Right ventricle myocardium superior (tissue), 1 donor: ENCODE measurements at regions not wholly inside any gene's neighbourhood (a gene's known extent, or its start where the extent isn't known, plus 50 kb on each side); places are given as distances from the start of the nearest gene placed in this dataset.
"Not testable (repeated sequence)": the region's sequence is repeated elsewhere in the genome, so short reads cannot be mapped to it uniquely, and the experiment has no call there.

ENCODE experiments used
- ATAC-seq: fragments of 200-7000 bp; cut with Tn5 transposase; one replicate; pipeline ENCODE4 v1.9.1; 2020; ENCODE audit warnings: mild to moderate bottlenecking; ENCODE audit not compliant: poor library complexity
- DNase-seq: peaks from one replicate; pipeline ENCODE4 v3.0.0-alpha.2; 2020
- intact Hi-C: fragments of 100-400 bp; cut with DNase I; formaldehyde crosslinking; loops from one replicate; pipeline ENCODE4 v1.11.2; 2022
- donor health status: DM: no; HTN: yes; CAD: no; lungs with severe emphysema.

GRCh38 chr1:73183581-73183980, 901.2 kb upstream of the NEGR1 start:
- ATAC-seq, DNase-seq, intact Hi-C loops: not testable (repeated sequence)

DNA sequence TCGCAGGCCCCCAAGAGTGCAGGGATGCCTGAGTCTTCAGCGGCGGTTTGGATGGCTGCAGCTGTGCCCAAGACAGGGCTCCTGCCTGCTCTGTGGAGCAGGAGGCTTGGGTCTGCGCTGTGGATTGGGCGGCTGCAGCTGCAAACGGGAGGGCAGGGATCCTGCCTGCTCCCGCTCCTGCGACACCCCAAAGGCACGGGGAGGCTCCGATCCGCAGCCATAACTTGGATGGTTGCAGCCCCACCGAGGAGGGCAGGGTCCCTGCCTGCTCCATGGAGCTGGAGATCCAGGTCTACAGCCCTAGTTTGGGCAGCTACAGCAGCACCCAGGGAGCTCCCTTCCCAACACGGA, 898.8 kb upstream of the NEGR1 start:
- DNase-seq: no peak
- no peak for ATAC-seq
- intact Hi-C loops: no loop called here

DNA sequence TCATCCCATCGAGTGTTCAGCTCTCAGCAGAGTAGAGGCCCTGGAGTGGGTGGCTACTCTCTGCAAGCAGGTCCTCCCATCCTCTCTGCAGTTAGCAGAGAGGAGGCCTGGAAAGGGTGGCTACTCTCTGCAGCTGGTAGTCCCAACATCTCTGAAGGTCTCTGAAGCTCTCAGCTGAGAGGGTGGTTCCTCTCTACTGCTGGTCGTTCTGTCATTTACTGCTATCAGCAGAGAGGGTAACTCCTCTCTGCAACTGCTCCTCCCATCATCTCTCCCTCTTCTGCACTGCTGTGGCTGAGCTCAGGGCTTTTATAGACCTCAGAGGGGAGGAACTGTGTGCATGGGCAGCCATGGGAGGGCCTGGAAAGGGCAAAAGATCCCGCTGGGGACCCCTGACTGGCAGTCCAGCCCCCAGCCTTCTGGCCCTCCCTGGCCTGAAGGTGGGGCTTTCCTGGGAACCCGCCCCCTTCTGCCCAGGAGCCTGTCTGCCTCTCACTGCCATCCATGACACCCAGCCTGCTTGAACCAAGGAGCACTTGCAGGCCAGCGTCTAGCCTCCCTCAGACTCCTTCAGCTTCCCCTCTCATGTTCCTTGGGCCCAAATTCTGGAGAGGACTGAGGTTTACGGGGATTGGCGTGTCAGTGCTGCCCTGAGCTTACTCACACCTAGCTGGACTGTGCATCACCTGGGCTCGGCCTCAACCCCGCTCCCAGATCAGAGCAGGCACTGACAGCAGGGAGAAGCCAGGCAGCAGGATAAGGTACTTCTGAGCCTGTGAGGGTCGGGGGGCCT, 898.3 kb upstream of the NEGR1 start:
- DNase-seq (no peak), ATAC-seq (no peak)
- intact Hi-C loops: no loop called here

DNA sequence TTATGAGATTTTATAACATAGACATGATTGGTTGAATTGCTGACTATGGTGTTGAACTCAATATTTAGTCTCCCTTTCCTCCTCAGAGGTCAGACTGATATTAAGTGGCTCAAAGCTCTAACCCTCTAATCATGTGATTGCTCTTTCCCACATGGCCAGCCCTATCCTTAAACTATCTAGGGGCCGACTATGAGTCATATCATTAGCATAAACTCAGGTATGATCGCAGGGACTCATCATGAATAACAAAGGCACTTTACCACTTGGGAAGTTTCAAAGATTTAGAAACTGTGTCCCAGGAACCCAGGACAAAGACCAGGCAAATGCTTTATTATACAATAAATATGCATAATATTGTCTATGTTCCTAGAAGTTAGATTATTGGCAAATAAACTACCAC, 894.6 kb upstream of the NEGR1 start:
- intact Hi-C loops: no loop called here
- no peak for DNase-seq
- ATAC-seq: no peak

DNA sequence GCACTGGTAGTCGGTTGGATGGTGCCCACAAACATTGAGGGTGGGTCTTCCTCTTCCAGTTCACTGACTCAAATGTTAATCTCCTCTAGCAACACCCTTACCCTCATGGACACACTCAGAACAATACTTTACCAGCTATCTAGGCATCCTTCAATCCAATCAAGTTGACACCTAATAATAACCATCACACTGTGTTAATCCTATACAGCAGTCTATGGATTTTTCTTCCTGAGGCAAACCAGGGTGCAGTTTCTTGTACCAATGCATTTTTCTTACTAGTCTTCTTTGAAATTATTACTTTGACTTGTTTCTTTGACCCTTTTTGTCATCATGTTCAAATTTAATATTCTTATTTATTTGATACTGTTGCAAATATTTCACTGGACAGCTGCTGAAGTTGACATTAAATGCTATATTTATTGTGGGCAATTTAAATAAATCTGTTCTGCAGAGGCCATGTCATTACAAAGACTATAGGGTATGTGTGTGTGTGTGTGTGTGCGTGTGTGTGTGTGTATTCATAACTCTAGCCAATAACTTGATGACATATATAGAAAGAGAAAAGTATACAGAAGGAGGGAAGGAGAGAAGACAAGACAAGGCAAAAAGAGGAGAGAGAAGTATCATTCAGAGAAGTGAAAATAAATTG, 884.8 kb upstream of the NEGR1 start:
- intact Hi-C loops: no loop called here
- DNase-seq: no peak
- no peak for ATAC-seq

GRCh38 chr1:73162564-73162963, 880.2 kb upstream of the NEGR1 start:
- ATAC-seq: no peak
- intact Hi-C loops: no loop called here
- DNase-seq: no peak

DNA sequence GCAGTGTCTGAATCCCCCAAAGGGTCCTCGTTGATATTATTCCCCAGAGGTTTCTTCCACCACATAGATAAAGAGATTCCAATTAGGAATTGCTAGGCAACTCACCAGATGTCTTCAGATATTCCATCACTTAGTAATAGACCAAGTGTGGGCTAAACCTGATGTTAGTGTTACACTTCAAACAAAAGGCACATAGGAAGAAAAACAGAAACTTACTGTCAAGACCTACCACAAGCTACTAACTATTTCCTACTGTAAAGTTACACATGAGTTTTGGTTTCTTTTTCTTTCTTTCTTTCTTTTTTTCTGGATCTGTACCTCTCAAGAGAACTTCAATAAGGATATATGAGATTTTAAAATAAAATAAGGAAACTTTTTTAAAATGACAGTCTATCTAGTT, 879.1 kb upstream of the NEGR1 start:
- DNase-seq: no peak
- intact Hi-C loops: no loop called here
- ATAC-seq: no peak

DNA sequence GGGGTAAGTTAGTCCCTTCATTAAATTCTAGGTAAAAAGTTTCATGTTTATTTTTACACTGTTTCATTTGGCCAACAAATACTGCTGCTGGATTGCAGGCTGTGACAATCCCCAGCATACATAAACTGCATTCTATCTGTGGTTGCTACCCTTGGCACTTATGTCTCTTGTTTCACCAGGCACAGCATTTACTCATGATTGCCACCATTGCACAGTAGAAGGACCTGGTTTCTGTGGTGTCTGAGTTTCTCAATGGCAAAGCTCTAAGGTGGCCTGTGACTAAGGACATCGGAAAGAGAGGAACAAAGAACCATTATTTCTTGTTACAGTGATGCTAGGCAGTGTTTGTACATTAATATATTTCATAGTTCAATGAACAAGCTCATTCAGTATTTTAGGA, 878.4 kb upstream of the NEGR1 start:
- intact Hi-C loops: no loop called here
- ATAC-seq (no peak), DNase-seq (no peak)

DNA sequence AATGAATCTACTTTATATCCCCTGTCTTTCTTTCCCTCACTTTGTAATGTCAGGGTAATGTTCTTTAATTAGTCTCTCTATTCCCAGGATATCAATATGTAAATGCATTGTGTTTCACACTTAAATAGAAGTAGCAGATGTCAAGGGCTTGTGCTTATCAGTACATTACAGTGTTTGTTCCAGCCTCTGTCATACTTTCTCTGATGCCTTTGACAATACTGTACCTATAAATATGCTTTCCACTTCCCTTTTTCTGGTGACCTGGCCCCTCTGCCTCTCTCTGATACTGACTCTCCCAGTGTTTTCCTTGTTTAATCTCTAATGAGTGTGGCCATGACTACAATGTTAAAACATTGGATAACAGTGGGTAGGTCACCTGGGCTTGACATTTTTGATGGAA, 862.0 kb upstream of the NEGR1 start:
- intact Hi-C loops: no loop called here
- DNase-seq (no peak), ATAC-seq (peak; percentile 38)

- intact Hi-C loops: no loop called here
- ATAC-seq (no peak), DNase-seq (no peak)
Observed at GRCh38 chr1:73136975-73137374, 854.6 kb upstream of the NEGR1 start.

- intact Hi-C loops: no loop called here
- no peak for ATAC-seq
- no peak for DNase-seq
Observed at GRCh38 chr1:73106931-73107330, 824.6 kb upstream of the NEGR1 start.

DNA sequence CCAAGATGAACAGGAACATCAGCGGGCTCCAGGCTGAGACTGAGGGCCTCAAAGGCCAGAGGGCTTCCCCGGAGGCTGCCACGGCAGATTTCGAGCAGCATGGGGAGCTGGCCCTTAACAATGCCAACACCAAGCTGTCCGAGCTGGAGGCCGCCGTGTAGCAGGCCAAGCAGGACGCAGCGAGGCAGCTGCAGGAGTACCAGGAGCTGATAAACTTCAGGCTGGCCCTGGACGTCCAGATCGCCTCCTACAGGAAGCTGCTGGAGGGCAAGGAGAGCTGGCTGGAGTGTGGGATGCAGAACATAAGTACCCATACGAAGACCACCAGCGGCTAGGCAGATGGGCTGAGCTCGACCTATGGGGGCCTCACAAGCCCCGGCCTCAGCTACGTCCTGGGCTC, 823.4 kb upstream of the NEGR1 start:
- DNase-seq (no peak), ATAC-seq (no peak)
- intact Hi-C loops: no loop called here

GRCh38 chr1:73104749-73105148, 822.4 kb upstream of the NEGR1 start:
- intact Hi-C loops: no loop called here

GRCh38 chr1:73100216-73100615, 817.9 kb upstream of the NEGR1 start:
- DNase-seq (no peak), ATAC-seq (no peak)
- intact Hi-C loops: no loop called here

More at GRCh38 chr1:73104749-73105148, 822.4 kb upstream of the NEGR1 start:
- ATAC-seq (no peak), DNase-seq (no peak)

- ATAC-seq (no peak), DNase-seq (no peak)
- intact Hi-C loops: no loop called here
Observed at GRCh38 chr1:73097917-73098316, 815.6 kb upstream of the NEGR1 start.

DNA sequence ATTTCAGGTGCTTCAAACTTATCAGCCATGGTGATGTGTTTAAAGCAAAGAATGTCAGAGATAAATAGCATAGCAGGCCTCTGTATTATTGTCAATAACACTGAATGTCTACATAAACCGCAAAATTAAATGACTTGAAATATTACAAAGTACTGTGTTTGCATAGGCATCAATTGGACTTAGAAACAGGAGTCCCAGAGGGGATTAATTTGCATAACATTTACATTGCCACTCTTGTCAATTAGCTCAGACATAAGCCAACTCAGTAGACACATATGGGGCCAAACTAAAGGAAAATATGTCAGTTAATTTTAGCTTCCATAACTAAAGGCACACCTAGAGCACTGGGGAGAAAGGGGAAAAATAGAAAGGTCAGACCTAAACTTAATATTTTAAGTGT, 814.5 kb upstream of the NEGR1 start:
- intact Hi-C loops: no loop called here
- DNase-seq (no peak), ATAC-seq (no peak)

- intact Hi-C loops: no loop called here
- DNase-seq (no peak), ATAC-seq (no peak)
Observed at GRCh38 chr1:73092383-73092782, 810.0 kb upstream of the NEGR1 start.

GRCh38 chr1:73066866-73067265, 784.5 kb upstream of the NEGR1 start:
- ATAC-seq: no peak

GRCh38 chr1:73065339-73066041, 783.2 kb upstream of the NEGR1 start:
- DNase-seq (no peak), ATAC-seq (no peak)
- intact Hi-C loops: no loop called here

More at GRCh38 chr1:73066866-73067265, 784.5 kb upstream of the NEGR1 start:
- no peak for DNase-seq
- intact Hi-C loops: no loop called here

- no peak for ATAC-seq
- DNase-seq: no peak
- intact Hi-C loops: no loop called here
Observed at GRCh38 chr1:73056826-73057225, 774.5 kb upstream of the NEGR1 start.
